ENCODE measurements at regions not wholly inside any gene's neighbourhood (a gene's known extent, or its start where the extent isn't known, plus 50 kb on each side); places are given as distances from the start of the nearest gene placed in this dataset.

DNA sequence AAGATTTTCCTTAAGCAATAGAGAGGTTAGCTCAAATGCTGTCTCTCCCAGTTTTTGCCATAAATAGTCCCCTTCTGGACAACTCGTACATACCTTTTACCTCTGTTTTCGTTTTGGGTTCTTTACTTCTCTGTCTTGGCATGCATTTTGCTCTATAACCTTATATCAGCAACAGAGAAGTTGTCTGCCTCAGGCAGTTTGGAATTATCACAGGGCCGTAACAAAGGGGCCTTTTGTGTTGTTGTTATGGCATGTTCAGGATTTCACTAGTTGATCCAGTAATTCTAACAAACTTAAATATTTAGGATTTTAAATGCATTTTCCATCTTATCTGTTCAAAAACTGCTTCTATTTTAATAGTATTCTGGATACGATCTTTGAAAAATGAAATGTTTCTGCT is 259.8 kb downstream of the CD109 start:
- H3K27me3 ChIP-seq = no peaks in the 10 kb centered on the region
- H3K4me3 ChIP-seq = no peak overlapping the region
- no peaks in the 10 kb centered on the region for H3K9me3 ChIP-seq
- TF ChIP-seq POLR2A (IDR thresholded peaks at IDR 0.05) = no peak
- TF ChIP-seq, protein P1, sequence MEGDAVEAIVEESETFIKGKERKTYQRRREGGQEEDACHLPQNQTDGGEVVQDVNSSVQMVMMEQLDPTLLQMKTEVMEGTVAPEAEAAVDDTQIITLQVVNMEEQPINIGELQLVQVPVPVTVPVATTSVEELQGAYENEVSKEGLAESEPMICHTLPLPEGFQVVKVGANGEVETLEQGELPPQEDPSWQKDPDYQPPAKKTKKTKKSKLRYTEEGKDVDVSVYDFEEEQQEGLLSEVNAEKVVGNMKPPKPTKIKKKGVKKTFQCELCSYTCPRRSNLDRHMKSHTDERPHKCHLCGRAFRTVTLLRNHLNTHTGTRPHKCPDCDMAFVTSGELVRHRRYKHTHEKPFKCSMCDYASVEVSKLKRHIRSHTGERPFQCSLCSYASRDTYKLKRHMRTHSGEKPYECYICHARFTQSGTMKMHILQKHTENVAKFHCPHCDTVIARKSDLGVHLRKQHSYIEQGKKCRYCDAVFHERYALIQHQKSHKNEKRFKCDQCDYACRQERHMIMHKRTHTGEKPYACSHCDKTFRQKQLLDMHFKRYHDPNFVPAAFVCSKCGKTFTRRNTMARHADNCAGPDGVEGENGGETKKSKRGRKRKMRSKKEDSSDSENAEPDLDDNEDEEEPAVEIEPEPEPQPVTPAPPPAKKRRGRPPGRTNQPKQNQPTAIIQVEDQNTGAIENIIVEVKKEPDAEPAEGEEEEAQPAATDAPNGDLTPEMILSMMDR (IDR thresholded peaks at IDR 0.05) = no peak
- H3K27ac ChIP-seq = no peak overlapping the region
- no peak for DNase-seq
- H3K36me3 ChIP-seq = no peaks in the 10 kb centered on the region
- 43 to 45% methylated on average over 4 of the region's 4 CpGs for WGBS, 2 donors
- intact Hi-C loops (cut with DNase I) = no loop called here
- peaks cover 0 to 9% (median 0%) of the 10 kb centered on the region in 3 donors for H3K4me1 ChIP-seq

DNA sequence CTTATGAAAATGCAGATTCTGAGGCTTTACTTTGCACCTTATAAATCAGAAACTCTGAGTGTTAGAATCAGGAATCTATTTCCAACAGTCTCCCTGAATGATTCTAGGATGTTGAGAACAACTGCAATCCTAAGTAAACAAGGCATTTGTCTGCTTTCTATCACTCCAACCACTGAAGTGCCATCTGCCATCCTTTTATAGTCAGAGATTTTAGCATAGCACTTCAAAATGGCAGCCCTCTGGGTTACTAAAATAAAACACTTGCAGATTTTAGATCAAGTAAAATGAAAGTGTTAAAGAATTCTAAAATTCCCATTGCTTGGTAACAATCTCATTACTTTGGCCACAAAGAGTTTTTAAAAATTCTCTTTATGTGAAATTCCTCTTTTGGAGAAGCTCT is 258.9 kb downstream of the CD109 start:
- Histone ChIP-seq H3K36me3 (no peaks in the 10 kb centered on the region), H3K27ac (no peak overlapping the region), H3K4me1 (peaks cover 0 to 15% (median 0%) of the 10 kb centered on the region in 3 donors), H3K4me3 (no peak overlapping the region), H3K27me3 (no peaks in the 10 kb centered on the region), H3K9me3 (no peaks in the 10 kb centered on the region)
- DNase-seq = no peak
- intact Hi-C loops (cut with DNase I) = no loop called here
- no peak for TF ChIP-seq POLR2A (IDR thresholded peaks at IDR 0.05)
- TF ChIP-seq, protein P1 (IDR thresholded peaks at IDR 0.05) = no peak

DNA sequence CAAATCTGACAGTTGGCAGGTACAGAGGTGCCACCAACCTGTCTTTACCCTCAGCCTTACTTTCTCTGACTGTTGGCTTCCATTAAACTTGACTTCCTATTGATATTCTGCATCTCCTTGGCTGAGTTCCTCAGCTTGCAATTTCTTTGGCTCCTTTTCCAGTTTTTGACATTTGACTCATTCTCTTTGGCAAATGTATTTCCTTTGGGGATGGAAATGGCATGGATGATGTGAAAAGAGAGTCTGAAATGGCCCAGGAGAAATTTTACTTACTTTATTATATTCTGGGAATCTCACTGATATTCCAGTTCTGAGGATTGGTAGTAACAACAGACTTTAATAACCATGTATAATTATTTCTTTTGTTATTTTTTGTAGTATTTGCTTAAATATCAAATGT is 255.2 kb downstream of the CD109 start:
- H3K9me3 ChIP-seq = no peaks in the 10 kb centered on the region
- no peak for TF ChIP-seq POLR2A (IDR thresholded peaks at IDR 0.05)
- TF ChIP-seq, protein P1 (IDR thresholded peaks at IDR 0.05) = no peak
- no peak overlapping the region for H3K27ac ChIP-seq
- H3K36me3 ChIP-seq = no peaks in the 10 kb centered on the region
- DNase-seq = no peak
- H3K27me3 ChIP-seq = no peaks in the 10 kb centered on the region
- intact Hi-C loops (cut with DNase I) = no loop called here
- H3K4me1 ChIP-seq = peaks cover 0 to 15% (median 0%) of the 10 kb centered on the region in 3 donors
- no peak overlapping the region for H3K4me3 ChIP-seq

DNA sequence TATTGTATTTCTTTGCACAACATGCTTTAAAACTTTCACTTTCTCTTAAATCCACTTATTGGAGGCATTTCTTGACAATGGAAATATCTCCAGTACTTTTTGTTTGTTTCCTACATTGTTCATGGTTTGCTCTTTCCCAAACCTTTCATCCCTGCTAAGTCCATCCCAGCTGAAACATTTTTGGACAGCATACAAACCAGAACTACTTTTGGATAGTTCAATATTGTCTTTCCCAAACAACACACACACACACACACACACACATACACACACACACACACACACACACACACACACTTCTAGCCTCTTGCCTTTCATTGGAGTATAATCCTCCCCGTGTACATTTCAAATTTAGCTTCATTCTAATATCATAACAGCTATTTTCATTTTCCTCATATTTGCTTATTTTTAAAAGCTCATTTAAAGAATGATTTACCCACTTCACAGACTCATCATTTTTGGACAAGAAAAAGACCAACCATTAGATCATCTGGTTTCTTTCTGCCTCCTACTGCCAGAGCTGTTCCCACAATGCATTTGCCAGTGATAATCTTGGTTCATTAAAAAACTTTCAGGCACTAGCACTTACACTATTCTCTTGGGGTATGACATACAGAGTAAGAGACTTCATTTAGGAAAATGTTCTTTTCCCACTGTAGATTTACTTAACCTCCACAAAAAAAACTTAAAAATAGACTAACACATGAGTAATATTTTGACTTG is 248.1 kb downstream of the CD109 start:
- H3K27me3 ChIP-seq = no peaks in the 10 kb centered on the region
- no peak for DNase-seq
- peaks cover 0 to 4% (median 0%) of the 10 kb centered on the region in 3 donors for H3K4me1 ChIP-seq
- H3K36me3 ChIP-seq = no peaks in the 10 kb centered on the region
- no peak overlapping the region for H3K4me3 ChIP-seq
- H3K9me3 ChIP-seq = no peaks in the 10 kb centered on the region
- WGBS, 2 donors = 42 to 47% methylated on average over 1 of the region's 1 CpG
- no peak for TF ChIP-seq POLR2A (IDR thresholded peaks at IDR 0.05)
- TF ChIP-seq, protein P1 (IDR thresholded peaks at IDR 0.05) = no peak
- intact Hi-C loops (cut with DNase I) = no loop called here
- H3K27ac ChIP-seq = no peak overlapping the region

DNA sequence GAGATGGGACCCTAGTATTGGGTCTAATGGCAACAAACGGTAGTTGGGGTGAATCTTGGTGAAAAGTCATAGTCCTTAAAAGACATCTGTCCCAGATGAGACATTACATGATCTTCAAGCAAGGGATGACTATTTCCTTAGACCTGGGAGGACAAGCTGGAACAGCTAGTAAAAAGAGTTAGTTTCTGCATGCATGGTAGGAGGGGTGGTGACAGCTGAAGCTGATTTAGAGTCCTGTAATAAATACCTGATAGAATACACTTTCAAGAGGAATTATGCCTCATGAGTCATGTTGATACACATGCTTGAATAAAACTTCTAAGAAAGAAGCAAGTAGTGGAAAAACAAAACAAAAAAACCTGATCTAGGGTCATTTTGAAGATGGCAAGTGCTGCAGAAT is 247.4 kb downstream of the CD109 start:
- no peak overlapping the region for H3K27ac ChIP-seq
- DNase-seq = no peak
- H3K36me3 ChIP-seq = no peaks in the 10 kb centered on the region
- TF ChIP-seq POLR2A (IDR thresholded peaks at IDR 0.05) = no peak
- TF ChIP-seq, protein P1 (IDR thresholded peaks at IDR 0.05) = no peak
- 80 to 83% methylated on average over 1 of the region's 1 CpG for WGBS, 2 donors
- no peaks in the 10 kb centered on the region for H3K27me3 ChIP-seq
- H3K9me3 ChIP-seq = no peaks in the 10 kb centered on the region
- no peak overlapping the region for H3K4me3 ChIP-seq
- intact Hi-C loops (cut with DNase I) = no loop called here
- H3K4me1 ChIP-seq = peaks cover 0 to 4% (median 0%) of the 10 kb centered on the region in 3 donors
